Body of pancreas (tissue), 4 donors: ENCODE measurements at regions not wholly inside any gene's neighbourhood (a gene's known extent, or its start where the extent isn't known, plus 50 kb on each side); places are given as distances from the start of the nearest gene placed in this dataset.

Experiments used
- POLR2A ChIP-seq, 3 donors: fragments of 450-650 bp; IDR thresholded peaks; one replicate each; pipeline ENCODE4 v1.6.1; 2016; ENCODE audit warnings: antibody characterized with exemption in 3 of 3, mild to moderate bottlenecking in 2 of 3
- TF ChIP-seq, protein P1 (sequence below), 7 experiments: fragments of 450-650 bp in 4 of 7; fragments of 200-600 bp in 3 of 7; sonication (generic) in 3 of 7; IDR thresholded peaks; one replicate each; pipeline ENCODE4 v1.5.1; 2016 to 2019; ENCODE audit warnings: antibody characterized with exemption in 7 of 7

GRCh38 chr4:126907389-126907788, 725.4 kb upstream of the INTU start:
- TF ChIP-seq, protein P1, sequence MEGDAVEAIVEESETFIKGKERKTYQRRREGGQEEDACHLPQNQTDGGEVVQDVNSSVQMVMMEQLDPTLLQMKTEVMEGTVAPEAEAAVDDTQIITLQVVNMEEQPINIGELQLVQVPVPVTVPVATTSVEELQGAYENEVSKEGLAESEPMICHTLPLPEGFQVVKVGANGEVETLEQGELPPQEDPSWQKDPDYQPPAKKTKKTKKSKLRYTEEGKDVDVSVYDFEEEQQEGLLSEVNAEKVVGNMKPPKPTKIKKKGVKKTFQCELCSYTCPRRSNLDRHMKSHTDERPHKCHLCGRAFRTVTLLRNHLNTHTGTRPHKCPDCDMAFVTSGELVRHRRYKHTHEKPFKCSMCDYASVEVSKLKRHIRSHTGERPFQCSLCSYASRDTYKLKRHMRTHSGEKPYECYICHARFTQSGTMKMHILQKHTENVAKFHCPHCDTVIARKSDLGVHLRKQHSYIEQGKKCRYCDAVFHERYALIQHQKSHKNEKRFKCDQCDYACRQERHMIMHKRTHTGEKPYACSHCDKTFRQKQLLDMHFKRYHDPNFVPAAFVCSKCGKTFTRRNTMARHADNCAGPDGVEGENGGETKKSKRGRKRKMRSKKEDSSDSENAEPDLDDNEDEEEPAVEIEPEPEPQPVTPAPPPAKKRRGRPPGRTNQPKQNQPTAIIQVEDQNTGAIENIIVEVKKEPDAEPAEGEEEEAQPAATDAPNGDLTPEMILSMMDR (IDR thresholded peaks at IDR 0.05), result no peak
- no peak for TF ChIP-seq POLR2A (IDR thresholded peaks at IDR 0.05)
